H9 (cell line): ENCODE measurements at regions not wholly inside any gene's neighbourhood (a gene's known extent, or its start where the extent isn't known, plus 50 kb on each side); places are given as distances from the start of the nearest gene placed in this dataset.
A peak's percentile ranks its signal among the peaks of the same experiment; 100 is the strongest.

ENCODE experiments used
- DNase-seq: peaks from one replicate; pipeline ENCODE4 v3.0.0-alpha.2; 2017
- H2AFZ ChIP-seq: one replicate; pipeline ENCODE4 v1.6.1; 2013; ENCODE audit warnings: mild to moderate bottlenecking, low read length, control low read depth, moderate library complexity
- H2AK5ac ChIP-seq: 2 replicates; pipeline ENCODE4 v1.6.1; 2013; ENCODE audit warnings: low read length, control low read depth, mixed read lengths; ENCODE audit not compliant: insufficient read length
- H2BK120ac ChIP-seq: one replicate; pipeline ENCODE4 v1.6.1; 2013; ENCODE audit warnings: low read depth, mild to moderate bottlenecking, low read length, control low read depth, inconsistent platforms; ENCODE audit not compliant: poor library complexity, severe bottlenecking
- H2BK12ac ChIP-seq: 2 replicates; pipeline ENCODE4 v1.6.1; 2013; ENCODE audit warnings: low read length, control low read depth, mixed read lengths, low read depth; ENCODE audit not compliant: insufficient read length
- H2BK15ac ChIP-seq: 2 replicates; pipeline ENCODE4 v1.6.1; 2013; ENCODE audit warnings: low read depth, low read length, control low read depth
- H2BK20ac ChIP-seq: one replicate; pipeline ENCODE4 v1.6.1; 2013; ENCODE audit warnings: low read depth, mild to moderate bottlenecking, low read length, control low read depth, inconsistent platforms; ENCODE audit not compliant: poor library complexity, severe bottlenecking
- H2BK5ac ChIP-seq: 2 replicates; pipeline ENCODE4 v1.6.1; 2013; ENCODE audit warnings: low read length, control low read depth, mixed read lengths; ENCODE audit not compliant: insufficient read length
- H3K14ac ChIP-seq: 2 replicates; pipeline ENCODE4 v1.6.1; 2013; ENCODE audit warnings: low read length, control low read depth; ENCODE audit not compliant: insufficient read depth
- H3K18ac ChIP-seq: 2 replicates; pipeline ENCODE4 v1.6.1; 2013; ENCODE audit warnings: low read depth, mild to moderate bottlenecking, mixed read lengths, low read length, control low read depth; ENCODE audit not compliant: insufficient read length
- H3K23ac ChIP-seq: 2 replicates; pipeline ENCODE4 v1.6.1; 2013; ENCODE audit warnings: low read length, control low read depth, mixed read lengths, low read depth; ENCODE audit not compliant: insufficient read length
- H3K23me2 ChIP-seq: 2 replicates; pipeline ENCODE4 v1.6.1; 2013; ENCODE audit warnings: low read depth, mild to moderate bottlenecking, mixed read lengths, low read length, control low read depth; ENCODE audit not compliant: insufficient read length, poor library complexity, severe bottlenecking
- H3K27ac ChIP-seq: 2 replicates; pipeline ENCODE4 v1.5.1; 2013; ENCODE audit warnings: low read length, control low read depth, mixed read lengths, low read depth; ENCODE audit not compliant: insufficient read length
- H3K27me3 ChIP-seq: 2 replicates; pipeline ENCODE4 v1.6.1; 2013; ENCODE audit warnings: low read length, control low read depth, inconsistent platforms; ENCODE audit not compliant: insufficient read depth
- H3K4ac ChIP-seq: 2 replicates; pipeline ENCODE4 v1.6.1; 2013; ENCODE audit warnings: low read depth, mild to moderate bottlenecking, control low read depth, inconsistent platforms, low read length, moderate library complexity
- H3K4me1 ChIP-seq: 2 replicates; pipeline ENCODE4 v1.6.1; 2013; ENCODE audit warnings: low read length, control low read depth, inconsistent platforms; ENCODE audit not compliant: insufficient read depth
- H3K4me2 ChIP-seq: 2 replicates; pipeline ENCODE4 v1.6.1; 2013; ENCODE audit warnings: low read length, control low read depth, mixed read lengths; ENCODE audit not compliant: insufficient read length, insufficient read depth
- H3K56ac ChIP-seq: 2 replicates; pipeline ENCODE4 v1.6.1; 2013; ENCODE audit warnings: low read depth, mild to moderate bottlenecking, mixed read lengths, low read length, control low read depth; ENCODE audit not compliant: insufficient read length
- H3K79me1 ChIP-seq: 2 replicates; pipeline ENCODE4 v1.6.1; 2013; ENCODE audit warnings: low read depth, mild to moderate bottlenecking, moderate library complexity, low read length, control low read depth, inconsistent platforms; ENCODE audit not compliant: insufficient read depth, poor library complexity, severe bottlenecking
- H3K79me2 ChIP-seq: 2 replicates; pipeline ENCODE4 v1.6.1; 2013; ENCODE audit warnings: low read length, control low read depth, inconsistent platforms; ENCODE audit not compliant: insufficient read depth
- H3K9ac ChIP-seq: 2 replicates; pipeline ENCODE4 v1.6.1; 2013; ENCODE audit warnings: low read length, control low read depth, mixed read lengths; ENCODE audit not compliant: insufficient read length; ENCODE audit errors: extremely low read depth
- H3K9me3 ChIP-seq: one replicate; pipeline ENCODE4 v1.6.1; 2013; ENCODE audit warnings: low read depth, low read length, inconsistent platforms; ENCODE audit not compliant: control insufficient read depth
- H3T11ph ChIP-seq: one replicate; pipeline ENCODE4 v1.6.1; 2013; ENCODE audit warnings: mild to moderate bottlenecking, low read length, control low read depth, inconsistent platforms
- H4K20me1 ChIP-seq: one replicate; pipeline ENCODE4 v1.6.1; 2013; ENCODE audit not compliant: control insufficient read depth, insufficient read length, insufficient read depth
- H4K5ac ChIP-seq: 2 replicates; pipeline ENCODE4 v1.6.1; 2013; ENCODE audit warnings: low read depth, mild to moderate bottlenecking, mixed read lengths, low read length, control low read depth; ENCODE audit not compliant: insufficient read length
- H4K8ac ChIP-seq: replicated peaks from 2 replicates; pipeline ENCODE4 v1.6.1; 2013; ENCODE audit warnings: low read length, control low read depth, mixed read lengths, low read depth; ENCODE audit not compliant: insufficient read length
- H4K91ac ChIP-seq: 2 replicates; pipeline ENCODE4 v1.6.1; 2013; ENCODE audit warnings: low read depth, mild to moderate bottlenecking, moderate library complexity, mixed read lengths, low read length, control low read depth; ENCODE audit not compliant: insufficient read length
- H3K27ac Mint-ChIP-seq, 3 experiments: 2 replicates in 2 of 3; 3 replicates in 1 of 3; pipeline ENCODE4 v1.8.0; 2020 to 2021; ENCODE audit warnings: mixed read lengths in 3 of 3, mild to moderate bottlenecking in 1 of 3, moderate library complexity in 1 of 3
- H3K27me3 Mint-ChIP-seq: 2 replicates; pipeline ENCODE4 v1.8.0; 2021; ENCODE audit warnings: low read depth, mild to moderate bottlenecking, moderate library complexity, mixed read lengths
- H3K36me3 Mint-ChIP-seq, 3 experiments: 2 replicates in 2 of 3; 3 replicates in 1 of 3; pipeline ENCODE4 v1.8.0; 2020 to 2021; ENCODE audit warnings: low read depth in 3 of 3, mixed read lengths in 3 of 3; ENCODE audit not compliant: insufficient read depth in 1 of 3
- H3K4me1 Mint-ChIP-seq, 2 experiments: 2 replicates each; pipeline ENCODE4 v1.8.0; 2020; ENCODE audit warnings: mixed read lengths in 2 of 2
- H3K4me3 Mint-ChIP-seq, 2 experiments: 2 replicates in 1 of 2; 3 replicates in 1 of 2; pipeline ENCODE4 v1.8.0; 2020 to 2021; ENCODE audit warnings: mild to moderate bottlenecking in 2 of 2, mixed read lengths in 2 of 2, moderate library complexity in 1 of 2
- H3K9me3 Mint-ChIP-seq, 2 experiments: 2 replicates in 1 of 2; 3 replicates in 1 of 2; pipeline ENCODE4 v1.8.0; 2020; ENCODE audit warnings: mild to moderate bottlenecking in 2 of 2, mixed read lengths in 2 of 2, moderate library complexity in 1 of 2
- CTCF ChIP-seq: fragments of 200-600 bp; sonication (generic); conservative IDR thresholded peaks from 3 replicates; pipeline ENCODE4 v1.8.0; 2021; ENCODE audit warnings: antibody characterized with exemption, mild to moderate bottlenecking
- WGBS: extraction: QIAGEN DNeasy Blood & Tissue Kit; methylation state at CpG from one replicate; pipeline ENCODE4 v1.1.7; 2013; ENCODE audit warnings: missing lambda C conversion rate, low lambda C conversion rate, mixed read lengths; ENCODE audit not compliant: insufficient read length; ENCODE audit errors: extremely low coverage; 5-methylcytosine and 5-hydroxymethylcytosine counted together

- Mint-ChIP-seq H3K36me3 (no peaks in the 10 kb centered on the region; a peak in 1 of 7 replicates), H3K9me3 (no peaks in the 10 kb centered on the region), H3K4me3 (no peak overlapping the region), H3K27ac (no peak overlapping the region), H3K4me1 (peaks cover 48 to 53% of the 10 kb centered on the region in 2 experiments), H3K27me3 (peaks cover 6% of the 10 kb centered on the region; the same call in 1 of the 2 replicates)
- Histone ChIP-seq H3K4me2 (no peak overlapping the region), H2BK12ac (no peak overlapping the region), H3K4me1 (peaks cover 16% of the 10 kb centered on the region), H3K56ac (no peak overlapping the region), H2BK20ac (no peak overlapping the region), H4K91ac (no peak overlapping the region), H2BK120ac (no peak overlapping the region), H3K23me2 (no peaks in the 10 kb centered on the region), H3K79me2 (no peaks in the 10 kb centered on the region), H4K8ac (no peak overlapping the region), H4K5ac (no peak overlapping the region), H3K27ac (no peak overlapping the region), H3K18ac (no peak overlapping the region), H3K14ac (no peak overlapping the region), H2AFZ (no peak overlapping the region), H2BK15ac (no peak overlapping the region), H2AK5ac (no peak overlapping the region), H3K27me3 (no peaks in the 10 kb centered on the region), H3K9ac (no peak overlapping the region), H3K23ac (no peak overlapping the region), H4K20me1 (no peaks in the 10 kb centered on the region), H3K79me1 (no peaks in the 10 kb centered on the region), H3T11ph (no peak overlapping the region), H2BK5ac (no peak overlapping the region), H3K9me3 (no peaks in the 10 kb centered on the region), H3K4ac (no peak overlapping the region)
- peak; percentile 23; the same call in 2 of the 3 replicates for TF ChIP-seq CTCF
- no peak for DNase-seq
- no CpG with 5 or more reads among the region's 6 CpGs for WGBS
Measured at GRCh38 chr16:79320956-79321355, 279.6 kb downstream of the MAF start.
